DMS 273 (cell line): ENCODE measurements at regions not wholly inside any gene's neighbourhood (a gene's known extent, or its start where the extent isn't known, plus 50 kb on each side); places are given as distances from the start of the nearest gene placed in this dataset.

ENCODE experiments used
- DNase-seq: peaks from one replicate; lab custom pipeline; 2025; ENCODE audit not compliant: unreplicated experiment; lab: John Stamatoyannopoulos, UW

GRCh38 chr11:134640971-134641968 is 229.2 kb upstream of the B3GAT1 start:
- DNase-seq, result no peak

- no peak for DNase-seq
These were observed 228.5 kb upstream of the B3GAT1 start for GRCh38 chr11:134640536-134640935.

GRCh38 chr11:134639586-134640330 is 227.7 kb upstream of the B3GAT1 start:
- DNase-seq, result no peak

GRCh38 chr11:134638796-134639430 is 226.9 kb upstream of the B3GAT1 start:
- DNase-seq, result peak; percentile 46

DNA sequence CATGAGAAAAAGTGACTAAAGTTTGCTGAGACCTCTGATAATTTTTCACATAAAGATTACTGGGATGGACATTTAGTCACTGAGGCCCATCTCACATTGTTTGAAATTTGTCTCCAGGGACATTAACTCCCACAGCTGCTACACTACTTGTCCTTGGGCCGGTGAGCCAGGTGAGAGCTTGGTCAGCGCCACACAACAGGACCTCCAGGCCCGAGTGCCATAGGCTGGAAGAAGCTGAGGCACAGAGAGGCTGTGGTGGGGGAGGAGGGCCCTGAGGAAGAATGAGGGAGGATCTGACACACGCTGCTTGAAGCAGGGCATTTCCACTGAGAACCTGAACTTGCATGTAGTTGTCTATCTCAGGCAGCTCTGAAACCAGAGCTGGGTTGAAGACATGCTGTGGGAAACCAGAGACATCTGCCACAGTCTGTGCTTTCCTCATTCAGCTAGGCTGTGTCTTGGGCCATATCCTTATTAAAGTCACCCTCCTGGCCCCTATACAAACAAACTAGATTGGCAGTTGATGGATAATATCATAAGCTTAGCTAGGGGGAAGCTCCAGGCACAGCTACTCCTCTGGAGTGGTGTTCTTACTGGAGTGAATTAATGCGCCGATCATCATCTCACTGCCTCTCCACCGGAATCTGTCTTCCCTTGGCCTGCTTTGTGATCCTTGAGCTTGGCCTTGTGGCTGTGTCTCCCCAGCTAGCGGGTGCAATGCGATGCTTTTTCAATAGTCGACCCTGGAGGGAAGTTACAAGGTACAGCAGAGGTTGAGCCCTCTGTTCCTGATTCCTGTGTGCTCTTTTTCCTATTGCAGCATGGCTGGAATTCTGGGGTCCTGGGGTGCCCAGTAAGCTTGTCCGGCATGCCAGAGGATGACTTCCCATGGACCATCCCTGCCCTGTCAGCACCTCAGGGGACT is 225.3 kb upstream of the B3GAT1 start:
- DNase-seq, result peak; percentile 26

DNA sequence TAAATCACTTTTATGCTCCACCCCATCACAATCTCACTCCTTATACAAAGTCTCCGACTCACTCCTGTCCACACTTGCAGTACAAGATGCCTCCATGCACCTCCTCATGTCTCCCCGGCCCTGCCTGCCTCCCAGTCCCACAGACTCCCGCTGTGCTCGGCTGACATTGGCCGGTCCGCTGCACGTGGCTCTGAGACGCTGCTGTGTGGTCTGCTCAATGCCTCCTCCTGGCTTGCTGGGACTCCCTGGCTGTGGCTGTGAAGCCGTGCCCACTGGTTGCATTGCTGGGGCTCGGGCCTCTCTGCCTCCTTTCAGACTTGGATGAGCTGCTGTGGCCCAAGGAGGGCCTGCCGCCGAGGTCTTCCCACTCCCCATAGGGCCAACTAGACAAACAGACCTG is 224.0 kb upstream of the B3GAT1 start:
- DNase-seq, result no peak

GRCh38 chr11:134634897-134635831 is 223.1 kb upstream of the B3GAT1 start:
- peak; percentile 16 for DNase-seq

- no peak for DNase-seq
These were observed 221.2 kb upstream of the B3GAT1 start for GRCh38 chr11:134633276-134633675.

DNA sequence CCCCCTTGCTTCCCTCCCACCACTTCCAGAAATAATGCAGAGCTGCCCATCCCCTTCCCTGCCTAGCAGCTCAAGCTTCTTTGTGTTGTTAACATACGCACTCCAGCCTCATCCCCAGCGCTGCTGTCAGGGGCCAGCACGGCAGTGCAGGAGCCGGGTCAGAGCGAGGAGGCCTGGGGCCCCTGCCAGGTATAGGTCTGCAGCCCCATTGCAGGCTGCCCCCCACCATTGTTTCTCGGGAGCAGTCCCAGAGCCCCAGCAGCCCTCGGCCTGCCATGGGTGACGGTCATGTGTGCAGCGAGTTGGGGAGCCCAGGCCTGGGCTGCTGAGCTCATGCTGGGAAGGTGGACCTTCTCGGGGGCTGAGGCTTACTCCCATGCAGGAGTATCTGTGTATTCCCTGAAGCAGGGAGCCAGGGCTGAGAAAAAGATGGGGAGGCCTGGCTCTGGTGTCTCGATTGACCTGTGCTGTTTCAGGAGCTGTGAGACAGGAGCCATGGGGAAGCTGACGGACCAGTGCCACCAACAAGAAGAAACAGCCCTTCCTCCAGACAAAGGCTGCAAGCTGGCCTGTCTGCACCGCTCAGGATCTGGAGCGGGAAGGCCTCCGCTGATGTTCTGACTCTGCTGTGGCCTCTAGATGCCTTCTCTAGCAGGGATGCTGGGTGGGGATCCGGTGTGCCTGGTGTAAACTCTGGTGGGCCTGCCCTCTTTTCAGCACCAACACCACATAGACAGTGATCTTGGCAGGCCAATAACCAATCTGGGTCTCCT is 220.5 kb upstream of the B3GAT1 start:
- no peak for DNase-seq

DNA sequence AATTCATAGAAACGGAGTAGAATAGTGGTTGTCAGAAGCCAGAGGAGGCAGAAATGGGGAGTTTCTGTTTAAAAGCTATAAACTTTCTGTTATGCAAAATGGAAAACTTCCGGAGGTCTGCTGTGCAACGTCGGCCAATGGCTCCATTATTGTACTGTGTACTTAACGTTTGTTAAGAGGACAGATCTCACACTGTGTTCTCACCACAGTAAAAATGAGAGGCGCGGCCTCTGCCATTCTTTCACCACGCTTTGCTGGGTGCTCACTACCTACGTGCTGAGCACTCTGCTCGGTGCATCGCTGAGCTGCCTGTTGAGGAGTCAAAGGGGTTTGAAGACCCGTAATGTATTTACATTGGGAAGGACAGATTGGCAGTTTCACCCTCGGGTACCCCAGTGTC is 218.8 kb upstream of the B3GAT1 start:
- DNase-seq, result no peak

GRCh38 chr11:134628426-134628825 is 216.4 kb upstream of the B3GAT1 start:
- DNase-seq, result no peak

DNA sequence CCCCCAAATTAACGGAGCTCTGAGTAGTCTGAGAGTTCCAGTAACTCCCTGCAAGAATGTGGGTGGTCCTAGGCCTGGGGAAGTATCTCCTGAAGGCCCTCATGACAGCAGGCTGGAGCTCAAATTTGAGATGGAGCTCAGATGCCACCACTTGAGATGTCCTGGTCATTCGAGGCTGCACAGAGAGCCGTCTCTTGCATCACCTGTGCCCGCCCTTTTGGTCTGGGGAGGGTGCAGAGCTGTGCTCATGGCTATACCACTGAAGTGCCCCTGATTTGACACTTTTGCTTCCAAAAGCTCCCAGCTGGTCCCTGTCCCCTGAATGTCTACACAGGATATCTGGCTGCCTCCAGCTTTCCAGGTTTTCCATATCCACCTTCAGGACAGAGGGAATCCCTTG is 214.0 kb upstream of the B3GAT1 start:
- no peak for DNase-seq

- DNase-seq, result no peak
These were observed 213.6 kb upstream of the B3GAT1 start for GRCh38 chr11:134625631-134626030.

DNA sequence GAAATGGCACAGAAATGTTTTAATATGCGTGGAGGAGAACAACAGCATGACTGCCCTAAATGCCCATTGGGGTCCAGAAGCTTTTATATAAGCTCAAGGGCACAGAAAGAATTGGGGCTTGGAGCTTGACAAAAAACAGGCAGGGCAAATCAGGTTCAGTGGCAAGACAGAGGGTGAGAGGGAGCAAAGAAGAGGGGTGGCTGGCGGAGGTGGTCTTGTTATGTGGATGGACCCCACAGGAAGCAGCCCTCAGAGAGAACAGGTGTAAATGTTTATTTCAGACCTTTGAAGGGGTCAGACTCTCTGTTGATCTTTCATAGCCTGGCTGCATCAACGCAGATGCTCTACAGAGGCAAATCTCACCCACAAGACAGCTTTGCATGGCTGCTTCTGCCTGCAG is 213.1 kb upstream of the B3GAT1 start:
- no peak for DNase-seq

GRCh38 chr11:134624166-134624920 is 212.3 kb upstream of the B3GAT1 start:
- no peak for DNase-seq

DNA sequence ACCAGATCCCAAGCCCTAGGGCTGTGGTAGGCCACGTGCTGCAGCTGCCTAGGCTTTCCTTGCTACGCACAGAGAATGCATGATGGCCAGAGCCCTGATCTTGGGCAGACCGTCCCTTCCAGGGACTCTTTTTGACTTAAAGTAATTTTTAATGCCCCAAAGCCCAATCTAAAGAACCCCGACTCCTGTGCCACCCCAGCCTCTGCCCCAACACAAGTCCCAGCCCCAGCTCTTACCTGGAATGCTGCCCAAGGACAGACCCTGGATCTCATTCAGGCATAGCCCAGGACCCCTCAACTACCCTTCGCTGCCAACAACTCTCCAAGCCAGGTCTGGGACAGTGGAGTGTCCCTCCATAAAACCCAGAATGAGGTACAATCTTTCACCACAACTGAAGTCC is 211.7 kb upstream of the B3GAT1 start:
- DNase-seq, result no peak

DNA sequence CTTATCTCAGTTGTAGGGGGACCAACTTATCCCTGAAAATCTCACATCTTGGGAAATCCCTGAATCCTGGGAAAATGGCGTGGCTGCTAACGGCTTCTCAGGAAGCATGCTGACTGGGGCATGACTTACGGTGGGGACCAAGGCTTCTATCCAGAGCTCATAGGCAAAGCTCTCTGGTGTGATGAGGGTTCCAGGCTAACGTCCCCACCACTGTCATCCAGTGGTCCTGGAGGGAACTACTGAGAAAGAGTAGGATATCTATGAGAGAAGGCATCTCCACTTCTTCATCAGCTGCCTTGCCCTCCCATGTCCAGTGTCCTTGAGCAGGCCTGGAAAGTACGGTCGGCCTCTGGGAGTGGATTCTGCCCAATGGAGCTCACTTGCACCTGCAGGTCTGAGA is 210.4 kb upstream of the B3GAT1 start:
- DNase-seq, result no peak

DNA sequence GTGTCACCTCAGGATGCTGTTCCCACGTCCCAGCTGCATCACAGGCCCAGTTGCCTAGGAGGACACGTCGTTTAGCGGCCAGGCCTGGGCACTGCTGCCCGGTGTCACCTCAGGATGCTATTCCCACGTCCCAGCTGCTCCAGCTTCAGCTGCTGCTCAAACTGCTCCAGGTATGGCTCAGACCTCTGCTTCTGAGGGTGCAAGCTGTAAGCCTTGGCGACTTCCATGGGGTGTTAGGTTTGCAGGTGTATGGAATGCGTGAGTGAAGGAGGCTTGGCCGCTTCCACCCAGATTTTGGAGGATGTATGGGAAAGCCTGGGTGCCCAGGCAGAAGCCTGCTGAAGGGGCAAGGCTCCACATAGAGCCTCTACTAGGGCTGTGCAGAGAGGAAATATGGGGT is 205.3 kb upstream of the B3GAT1 start:
- DNase-seq, result no peak
